C4-2B (cell line): ENCODE measurements at regions not wholly inside any gene's neighbourhood (a gene's known extent, or its start where the extent isn't known, plus 50 kb on each side); places are given as distances from the start of the nearest gene placed in this dataset.

ENCODE experiments used
- CTCF ChIP-seq: fragments of 450-650 bp; conservative IDR thresholded peaks from 2 replicates; pipeline ENCODE4 v1.5.1; 2017; ENCODE audit warnings: mild to moderate bottlenecking
- ZFX ChIP-seq: fragments of 450-650 bp; IDR thresholded peaks from 2 replicates; pipeline ENCODE4 v1.6.1; 2017

GRCh38 chr21:35428937-35429336, 379.8 kb upstream of the RUNX1 start:
- TF ChIP-seq CTCF (no peak), ZFX (no peak)
